ENCODE measurements at regions not wholly inside any gene's neighbourhood (a gene's known extent, or its start where the extent isn't known, plus 50 kb on each side); places are given as distances from the start of the nearest gene placed in this dataset.
A peak's percentile ranks its signal among the peaks of the same experiment; 100 is the strongest.

DNA sequence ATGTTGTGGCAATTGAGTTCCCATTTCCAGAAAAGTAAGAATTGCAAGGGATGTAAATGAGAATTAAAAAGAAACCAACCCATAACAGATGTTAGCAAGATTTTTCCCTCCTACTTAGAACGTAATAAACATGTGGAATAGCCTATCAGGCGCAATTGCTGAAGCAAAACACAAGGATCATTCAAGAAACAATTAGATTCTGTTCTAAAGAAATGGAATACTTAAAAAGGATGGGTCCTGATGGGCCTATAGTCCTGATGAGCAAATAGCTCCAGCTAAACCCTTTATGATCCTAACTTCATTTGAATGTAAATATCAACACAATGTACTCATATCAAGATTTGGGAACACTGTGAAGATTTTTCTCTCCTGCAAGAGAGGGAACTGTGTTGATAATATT lies 771.0 kb upstream of the CDH7 start:
- DNase-seq = no peak

DNA sequence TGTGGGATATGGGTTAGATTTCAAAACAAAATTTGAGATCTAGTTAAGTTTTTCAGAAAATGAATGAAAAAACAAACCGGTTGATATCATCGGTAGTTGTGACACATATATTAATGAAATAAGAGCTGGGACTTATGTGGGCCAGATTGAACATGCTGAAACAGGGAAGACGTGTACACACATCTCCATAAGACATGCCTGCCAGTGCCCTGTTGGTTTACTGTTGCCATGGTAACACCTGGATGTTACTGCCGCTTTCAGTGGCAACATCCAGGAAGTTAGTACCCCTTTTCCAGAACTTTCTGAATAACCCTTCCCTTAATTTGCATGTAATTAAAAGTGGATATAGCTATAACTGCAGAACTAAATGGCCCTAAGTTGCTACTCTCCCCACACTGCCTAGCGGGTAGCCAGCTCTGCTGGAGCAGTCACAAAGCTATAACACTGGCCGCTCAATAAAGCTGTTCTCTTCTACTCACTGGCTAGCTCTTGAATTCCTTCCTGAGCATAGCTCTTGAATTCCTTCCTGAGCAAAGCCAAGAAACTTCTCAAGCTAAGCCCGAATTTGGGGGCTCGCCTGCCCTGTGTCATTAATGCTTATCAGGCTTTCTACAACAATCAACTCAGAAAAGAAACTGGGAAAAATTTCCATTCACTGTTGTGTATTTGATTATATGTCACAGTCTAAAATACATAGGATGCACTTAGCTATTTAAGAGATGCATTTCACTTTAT lies 776.3 kb upstream of the CDH7 start:
- no peak for DNase-seq

GRCh38 chr18:64972545-64972944 lies 778.3 kb upstream of the CDH7 start:
- DNase-seq = no peak

GRCh38 chr18:64966667-64967066 lies 784.1 kb upstream of the CDH7 start:
- peak; percentile 47 for DNase-seq

GRCh38 chr18:64956465-64956864 lies 794.3 kb upstream of the CDH7 start:
- no peak for DNase-seq

GRCh38 chr18:64949885-64950284 lies 800.9 kb upstream of the CDH7 start:
- DNase-seq = no peak

DNA sequence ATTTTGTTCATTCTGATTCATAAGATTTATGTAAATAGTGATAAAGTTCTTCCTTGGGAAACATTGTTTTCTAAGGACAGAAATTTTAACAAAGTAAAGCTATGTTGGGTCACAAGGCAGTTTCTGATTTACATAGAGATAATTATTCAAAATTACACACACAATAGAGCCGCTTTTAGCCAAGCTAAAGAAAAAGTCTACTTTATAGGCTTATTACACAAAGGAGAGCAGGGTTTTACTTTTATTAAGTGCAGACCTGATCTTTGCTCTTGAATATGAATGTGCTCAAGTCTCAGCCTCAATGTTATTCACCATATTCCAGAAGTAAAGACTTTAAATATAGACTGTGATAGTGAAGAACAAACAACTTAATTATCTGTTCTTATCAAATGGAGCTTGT lies 787.8 kb upstream of the LINC00305 start:
- no peak for DNase-seq

GRCh38 chr18:64929036-64929435 lies 780.1 kb upstream of the LINC00305 start:
- no peak for DNase-seq

DNA sequence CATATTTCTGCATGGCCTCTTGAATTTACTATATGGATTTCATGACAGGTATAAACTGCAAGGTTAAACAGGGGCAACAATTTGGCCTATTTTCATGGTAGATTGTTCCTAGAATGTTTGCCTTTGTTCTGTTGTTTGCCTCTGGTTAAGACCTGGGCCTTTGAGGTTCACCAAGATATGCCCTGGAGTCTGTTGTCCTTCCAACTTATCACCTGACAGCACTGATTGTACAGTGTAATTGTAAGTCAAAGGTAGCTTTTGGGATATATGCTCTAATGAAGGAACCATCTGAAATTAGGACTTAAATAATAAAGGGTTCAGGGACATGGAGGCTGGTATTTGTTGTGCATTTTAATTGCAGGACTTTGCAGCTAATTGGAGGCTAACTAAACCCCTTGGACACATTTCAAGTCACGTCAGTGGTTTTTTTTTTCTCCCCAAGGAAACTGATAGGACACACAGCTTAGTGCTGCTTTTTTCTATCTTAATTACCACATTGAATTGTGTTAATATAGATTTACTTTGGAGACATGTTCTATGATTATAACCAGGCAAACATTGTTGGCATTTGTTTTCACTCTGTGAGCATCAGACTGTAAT lies 771.2 kb upstream of the LINC00305 start:
- DNase-seq = no peak

GRCh38 chr18:64918851-64919250 lies 770.0 kb upstream of the LINC00305 start:
- no peak for DNase-seq

GRCh38 chr18:64893349-64893748 lies 744.5 kb upstream of the LINC00305 start:
- no peak for DNase-seq

DNA sequence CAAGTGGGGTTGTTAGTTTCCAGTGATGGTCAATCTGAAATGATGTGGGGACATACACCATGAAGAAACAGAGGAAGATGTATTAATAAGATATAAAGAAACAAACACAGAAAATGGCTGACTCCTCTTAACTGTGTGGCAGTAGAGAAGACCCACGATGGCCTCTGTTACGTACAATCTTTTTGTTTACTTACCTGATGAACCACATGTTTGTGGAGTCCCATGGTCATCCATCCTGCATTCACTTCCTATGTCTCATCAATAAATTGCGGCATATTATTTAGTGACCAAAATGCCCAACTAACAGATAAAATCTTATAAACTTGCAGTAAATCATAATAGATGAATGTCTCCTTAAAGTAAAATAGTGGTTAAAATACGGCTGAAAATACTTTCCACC lies 740.1 kb upstream of the LINC00305 start:
- no peak for DNase-seq

DNA sequence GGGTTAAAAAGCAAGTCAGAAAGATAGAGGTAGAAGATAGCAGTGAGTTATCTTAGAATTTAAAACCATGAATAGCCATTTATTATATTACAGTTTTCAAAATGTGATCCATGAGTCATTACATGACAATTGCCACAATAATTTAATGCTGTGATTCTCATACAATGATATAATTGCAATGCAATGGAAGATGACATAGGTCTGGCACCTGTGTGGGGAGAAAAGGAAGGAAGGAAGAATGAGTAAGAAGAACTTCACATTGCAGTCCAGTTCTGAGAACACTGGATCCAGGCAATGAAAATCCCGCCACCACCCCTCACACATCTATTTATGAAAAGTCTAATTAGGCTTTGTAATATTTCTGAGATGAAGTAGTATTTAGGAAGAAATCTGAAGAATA lies 738.1 kb upstream of the LINC00305 start:
- no peak for DNase-seq

- no peak for DNase-seq
Observed at GRCh38 chr18:64882896-64883295, 734.0 kb upstream of the LINC00305 start.

DNA sequence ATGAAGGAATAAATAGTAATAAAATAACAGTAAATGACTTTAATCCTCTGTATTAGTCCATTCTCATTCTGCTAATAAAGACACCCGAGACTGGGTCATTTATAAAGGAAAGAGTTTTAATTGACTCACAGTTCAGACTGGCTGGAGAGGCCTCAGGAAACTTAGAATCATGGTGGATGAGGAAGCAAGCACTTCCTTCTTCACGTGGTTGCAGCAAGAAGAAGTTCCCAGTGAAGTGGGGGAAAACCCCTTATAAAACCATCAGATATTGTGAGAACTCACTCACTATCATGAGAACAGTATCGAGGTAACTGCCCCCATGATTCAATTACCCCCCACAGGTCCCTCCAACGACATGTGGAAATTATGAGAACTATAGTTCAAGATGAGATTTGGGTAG lies 727.9 kb upstream of the LINC00305 start:
- DNase-seq = no peak

- DNase-seq = no peak
Observed at GRCh38 chr18:64872710-64873458, 724.0 kb upstream of the LINC00305 start.

- DNase-seq = no peak
Observed at GRCh38 chr18:64854112-64854511, 705.2 kb upstream of the LINC00305 start.

- DNase-seq = no peak
Observed at GRCh38 chr18:64852281-64852680, 703.4 kb upstream of the LINC00305 start.

GRCh38 chr18:64851726-64852125 lies 702.8 kb upstream of the LINC00305 start:
- no peak for DNase-seq

DNA sequence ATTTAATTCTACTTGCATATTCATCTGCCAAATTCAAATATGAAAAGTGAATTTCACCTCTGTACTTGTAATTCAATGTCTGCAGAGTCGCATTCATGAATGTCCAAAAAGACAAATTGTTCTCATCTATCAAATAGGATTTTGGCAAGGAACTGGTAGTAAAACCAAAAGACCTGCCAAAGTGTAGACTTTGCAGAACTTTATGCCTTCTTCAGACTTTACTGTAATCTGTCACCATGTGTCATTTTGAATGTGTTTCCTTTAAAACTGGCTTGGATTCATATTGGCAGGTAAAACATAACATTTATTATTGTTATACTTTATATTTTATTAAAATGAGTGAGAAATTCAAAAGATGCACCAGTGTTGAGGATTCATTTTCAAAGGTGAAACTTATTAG lies 701.9 kb upstream of the LINC00305 start:
- no peak for DNase-seq

DNA sequence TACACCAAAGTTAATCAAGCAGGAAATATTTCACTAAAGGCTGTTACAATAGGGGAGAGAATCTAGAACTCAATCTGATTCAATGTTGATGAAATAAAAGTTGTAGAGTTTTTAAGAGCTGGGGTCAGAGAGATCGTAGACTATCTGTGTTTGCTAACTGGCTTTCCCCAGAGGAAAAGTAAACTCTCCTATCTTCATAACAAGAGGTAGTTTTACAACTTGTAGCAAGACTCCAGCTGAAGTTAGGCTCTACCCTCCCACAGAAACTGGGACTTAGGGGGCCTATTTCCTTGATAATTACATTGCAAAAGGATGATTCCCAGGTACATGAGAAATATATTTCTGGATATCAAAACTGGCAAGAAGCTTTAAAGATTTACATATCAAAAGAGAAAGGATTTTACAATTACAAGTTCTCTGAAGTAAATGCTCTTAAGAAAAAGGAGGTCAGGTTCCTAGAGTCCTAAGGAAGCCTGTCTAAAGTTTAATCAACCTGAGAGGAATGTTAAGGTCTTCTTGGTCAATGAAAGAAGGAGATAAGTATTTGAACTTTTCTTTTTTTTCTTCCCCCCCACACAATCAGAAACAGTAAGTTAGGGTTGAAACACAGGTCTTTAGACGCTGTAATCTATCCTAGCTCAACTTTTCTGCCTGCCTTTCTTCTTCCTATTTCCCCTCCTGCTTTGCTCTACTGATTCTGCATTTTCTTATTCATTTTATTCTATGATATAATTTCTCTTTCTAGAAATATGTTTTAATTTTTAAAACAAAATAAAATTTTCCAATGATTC lies 692.2 kb upstream of the LINC00305 start:
- no peak for DNase-seq

DNA sequence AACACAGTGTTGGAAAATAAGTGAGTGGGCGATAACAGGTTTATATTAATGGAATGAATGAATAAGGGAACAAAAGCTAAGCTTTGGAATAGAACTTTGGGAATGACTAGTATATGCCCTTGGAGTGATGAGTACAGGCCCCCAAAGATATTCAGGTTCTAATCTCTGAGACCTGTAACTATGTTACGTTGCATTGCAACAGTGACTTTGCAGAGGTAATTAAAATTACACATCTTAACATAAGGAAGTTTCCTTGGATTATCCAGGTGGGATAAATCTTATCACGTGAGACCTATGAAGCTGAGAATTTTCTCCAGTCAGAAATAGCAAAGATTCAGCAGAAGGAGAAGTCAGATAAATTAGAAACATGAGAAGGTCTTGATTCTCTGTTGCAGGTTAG lies 661.5 kb upstream of the LINC00305 start:
- no peak for DNase-seq

- no peak for DNase-seq
Observed at GRCh38 chr18:64809801-64810200, 660.9 kb upstream of the LINC00305 start.
